Keratinocyte (primary cell): ENCODE measurements at regions not wholly inside any gene's neighbourhood (a gene's known extent, or its start where the extent isn't known, plus 50 kb on each side); places are given as distances from the start of the nearest gene placed in this dataset.

ENCODE experiments used
- DNase-seq: peaks from one replicate; pipeline ENCODE4 v3.0.0-alpha.2; 2011; ENCODE audit warnings: low read depth, missing footprints, low spot score
- FAIRE-seq: peaks from 2 replicates; lab custom pipeline; 2011; peaks lifted over from hg19 to GRCh38; lab: Jason Lieb, UNC
- H2AFZ ChIP-seq: 2 replicates; pipeline ENCODE4 v1.6.0; 2012; ENCODE audit warnings: low read length, control low read depth, inconsistent platforms; ENCODE audit not compliant: control insufficient read depth
- H3K27ac ChIP-seq: 2 replicates; pipeline ENCODE4 v1.5.1; 2011; ENCODE audit warnings: low read length; ENCODE audit not compliant: control insufficient read depth, insufficient read depth
- H3K27me3 ChIP-seq: 3 replicates; pipeline ENCODE4 v1.6.0; 2011; ENCODE audit warnings: low read length; ENCODE audit not compliant: control insufficient read depth, insufficient read depth; ENCODE audit errors: extremely low read depth
- H3K36me3 ChIP-seq, 2 experiments: 2 replicates in 1 of 2; 3 replicates in 1 of 2; pipeline ENCODE4 v1.5.1; 2011; ENCODE audit warnings: low read length in 2 of 2, mild to moderate bottlenecking in 1 of 2; ENCODE audit not compliant: control insufficient read depth in 2 of 2, insufficient read depth in 2 of 2; ENCODE audit errors: extremely low read depth in 1 of 2
- H3K4me1 ChIP-seq: 3 replicates; pipeline ENCODE4 v1.5.1; 2011; ENCODE audit warnings: low read length; ENCODE audit not compliant: control insufficient read depth, insufficient read depth; ENCODE audit errors: extremely low read depth
- H3K4me2 ChIP-seq: 3 replicates; pipeline ENCODE4 v1.6.0; 2011; ENCODE audit warnings: low read depth, low read length; ENCODE audit not compliant: control insufficient read depth, insufficient read depth; ENCODE audit errors: extremely low read depth
- H3K4me3 ChIP-seq, 3 experiments: fragments of 200-600 bp in 1 of 3; sonication (generic) in 1 of 3; 2 replicates in 2 of 3; 3 replicates in 1 of 3; pipeline ENCODE4 v1.5.1; 2011 to 2016; ENCODE audit warnings: low read length in 3 of 3, mild to moderate bottlenecking in 3 of 3, control low read depth in 2 of 3, inconsistent platforms in 1 of 3, low read depth in 1 of 3, mixed read lengths in 1 of 3, mixed run types in 1 of 3, moderate library complexity in 1 of 3; ENCODE audit not compliant: control insufficient read depth in 2 of 3, insufficient read depth in 2 of 3; ENCODE audit errors: extremely low read depth in 1 of 3
- H3K79me2 ChIP-seq: 2 replicates; pipeline ENCODE4 v1.6.0; 2012; ENCODE audit warnings: low read length; ENCODE audit not compliant: control insufficient read depth, insufficient read depth
- H3K9ac ChIP-seq: 3 replicates; pipeline ENCODE4 v1.6.0; 2011; ENCODE audit warnings: low read length; ENCODE audit not compliant: control insufficient read depth, insufficient read depth; ENCODE audit errors: extremely low read depth
- H3K9me1 ChIP-seq: 3 replicates; pipeline ENCODE4 v1.6.0; 2011; ENCODE audit warnings: low read length; ENCODE audit not compliant: control insufficient read depth, insufficient read depth; ENCODE audit errors: extremely low read depth
- H3K9me3 ChIP-seq: 2 replicates; pipeline ENCODE4 v1.5.1; 2012; ENCODE audit warnings: low read depth, low read length; ENCODE audit not compliant: control insufficient read depth
- H4K20me1 ChIP-seq: 3 replicates; pipeline ENCODE4 v1.6.0; 2011; ENCODE audit warnings: low read length; ENCODE audit not compliant: control insufficient read depth, insufficient read depth; ENCODE audit errors: extremely low read depth
- CTCF ChIP-seq, 3 experiments: IDR thresholded peaks in 1 of 3; conservative IDR thresholded peaks in 1 of 3; optimal IDR thresholded peaks in 1 of 3; 2 replicates in 2 of 3; 3 replicates in 1 of 3; pipeline versions ENCODE3 to v1.5.1; 2011; ENCODE audit warnings: low read length in 3 of 3, mild to moderate bottlenecking in 3 of 3, moderate library complexity in 2 of 3, control low read depth in 1 of 3, inconsistent platforms in 1 of 3; ENCODE audit not compliant: insufficient read depth in 2 of 3; ENCODE audit errors: extremely low read depth in 1 of 3
- EZH2 ChIP-seq: IDR thresholded peaks from one replicate; pipeline ENCODE4 v1.6.1; 2012; ENCODE audit warnings: inconsistent platforms, mild to moderate bottlenecking, low read length, moderate library complexity
- dilution Hi-C: fragments of 300-500 bp; cut with MboI; formaldehyde crosslinking; loops from one replicate; pipeline ENCODE4 v1.7.0; 2020; ENCODE audit warnings: low sequenced_read_pairs; ENCODE audit not compliant: extremely low pct_ligation_motif_present

- H4K20me1 ChIP-seq, result no peaks in the 10 kb centered on the region
- no peaks in the 10 kb centered on the region for H3K4me1 ChIP-seq
- no peak for DNase-seq
- no peak for FAIRE-seq
- H3K27ac ChIP-seq, result no peak overlapping the region
- TF ChIP-seq CTCF (optimal IDR thresholded peaks at IDR 0.05 in 1 of 3, IDR thresholded peaks at IDR 0.05 in 1 of 3, conservative IDR thresholded peaks at IDR 0.05 in 1 of 3; ENCODE audit: extremely low read depth in 1 of 3, insufficient read depth in 2 of 3, low read length in 3 of 3) (no peak), EZH2 (no peak)
- dilution Hi-C loops, result no loop called here
- H3K4me3 ChIP-seq, result no peak overlapping the region
- H3K27me3 ChIP-seq, result no peaks in the 10 kb centered on the region
- H3K9me1 ChIP-seq, result no peaks in the 10 kb centered on the region
- H3K4me2 ChIP-seq, result no peak overlapping the region
- no peaks in the 10 kb centered on the region for H3K9me3 ChIP-seq
- no peaks in the 10 kb centered on the region for H3K79me2 ChIP-seq
- H2AFZ ChIP-seq, result no peak overlapping the region
- H3K36me3 ChIP-seq, result no peaks in the 10 kb centered on the region
- H3K9ac ChIP-seq, result no peak overlapping the region
Observed at GRCh38 chr6:66199171-66199570, 492.1 kb upstream of the EYS start.

- no peaks in the 10 kb centered on the region for H3K9me3 ChIP-seq
- H2AFZ ChIP-seq, result no peak overlapping the region
- TF ChIP-seq CTCF (optimal IDR thresholded peaks at IDR 0.05 in 1 of 3, IDR thresholded peaks at IDR 0.05 in 1 of 3, conservative IDR thresholded peaks at IDR 0.05 in 1 of 3; ENCODE audit: extremely low read depth in 1 of 3, insufficient read depth in 2 of 3, low read length in 3 of 3) (no peak), EZH2 (no peak)
- dilution Hi-C loops, result no loop called here
- H3K79me2 ChIP-seq, result no peaks in the 10 kb centered on the region
- H3K4me2 ChIP-seq, result no peak overlapping the region
- H3K36me3 ChIP-seq, result no peaks in the 10 kb centered on the region
- FAIRE-seq (no peak), DNase-seq (no peak)
- H3K9ac ChIP-seq, result no peak overlapping the region
- no peaks in the 10 kb centered on the region for H3K4me1 ChIP-seq
- no peaks in the 10 kb centered on the region for H4K20me1 ChIP-seq
- H3K9me1 ChIP-seq, result no peaks in the 10 kb centered on the region
- H3K27me3 ChIP-seq, result no peaks in the 10 kb centered on the region
- no peak overlapping the region for H3K27ac ChIP-seq
- H3K4me3 ChIP-seq, result no peak overlapping the region
Observed at GRCh38 chr6:66198062-66198624, 491.1 kb upstream of the EYS start.
